ENCODE measurements at regions not wholly inside any gene's neighbourhood (a gene's known extent, or its start where the extent isn't known, plus 50 kb on each side); places are given as distances from the start of the nearest gene placed in this dataset.

GRCh38 chr18:78722386-78722785, 257.2 kb upstream of the SALL3 start:
- no peak overlapping the region for H3K9ac ChIP-seq (ENCODE audit: low read length in 2 of 2)
- H3K27ac ChIP-seq (ENCODE audit: low read length): no peak overlapping the region
- H3K4me3 ChIP-seq (ENCODE audit: low read length in 2 of 2): no peak overlapping the region
- H3K9me3 ChIP-seq (ENCODE audit: control insufficient read depth in 2 of 2, low read length in 2 of 2): no peaks in the 10 kb centered on the region
- H3K36me3 ChIP-seq (ENCODE audit: control insufficient read depth in 2 of 2, insufficient read depth in 2 of 2, low read length in 2 of 2): no peaks in the 10 kb centered on the region
- no peaks in the 10 kb centered on the region for H3K27me3 ChIP-seq (ENCODE audit: control insufficient read depth in 1 of 2, insufficient read depth in 2 of 2, low read length in 2 of 2)
- H3K4me1 ChIP-seq (ENCODE audit: control insufficient read depth, insufficient read depth, low read length): peaks cover 4% of the 10 kb centered on the region

GRCh38 chr18:78722929-78723710, 256.5 kb upstream of the SALL3 start:
- H3K27me3 ChIP-seq (ENCODE audit: control insufficient read depth in 1 of 2, insufficient read depth in 2 of 2, low read length in 2 of 2): no peaks in the 10 kb centered on the region
- peaks cover 4% of the 10 kb centered on the region for H3K4me1 ChIP-seq (ENCODE audit: control insufficient read depth, insufficient read depth, low read length)
- H3K9ac ChIP-seq (ENCODE audit: low read length in 2 of 2): no peak overlapping the region
- no peaks in the 10 kb centered on the region for H3K9me3 ChIP-seq (ENCODE audit: control insufficient read depth in 2 of 2, low read length in 2 of 2)
- H3K27ac ChIP-seq (ENCODE audit: low read length): no peak overlapping the region
- no peaks in the 10 kb centered on the region for H3K36me3 ChIP-seq (ENCODE audit: control insufficient read depth in 2 of 2, insufficient read depth in 2 of 2, low read length in 2 of 2)
- no peak overlapping the region for H3K4me3 ChIP-seq (ENCODE audit: low read length in 2 of 2)

GRCh38 chr18:78724214-78724914, 255.3 kb upstream of the SALL3 start:
- no peak overlapping the region for H3K9ac ChIP-seq (ENCODE audit: low read length in 2 of 2)
- no peak overlapping the region for H3K27ac ChIP-seq (ENCODE audit: low read length)
- H3K9me3 ChIP-seq (ENCODE audit: control insufficient read depth in 2 of 2, low read length in 2 of 2): no peaks in the 10 kb centered on the region
- H3K36me3 ChIP-seq (ENCODE audit: control insufficient read depth in 2 of 2, insufficient read depth in 2 of 2, low read length in 2 of 2): no peaks in the 10 kb centered on the region
- peaks cover 0 to under 1% of the 10 kb centered on the region in 2 donors for H3K27me3 ChIP-seq (ENCODE audit: control insufficient read depth in 1 of 2, insufficient read depth in 2 of 2, low read length in 2 of 2)
- peaks cover 4% of the 10 kb centered on the region for H3K4me1 ChIP-seq (ENCODE audit: control insufficient read depth, insufficient read depth, low read length)
- H3K4me3 ChIP-seq (ENCODE audit: low read length in 2 of 2): no peak overlapping the region

- Histone ChIP-seq H3K4me1 (ENCODE audit: control insufficient read depth, insufficient read depth, low read length) (peaks cover 4% of the 10 kb centered on the region), H3K9ac (ENCODE audit: low read length in 2 of 2) (no peak overlapping the region)
These were observed 254.2 kb upstream of the SALL3 start for GRCh38 chr18:78725426-78725825.

GRCh38 chr18:78726326-78727056, 253.1 kb upstream of the SALL3 start:
- no peaks in the 10 kb centered on the region for H3K36me3 ChIP-seq (ENCODE audit: control insufficient read depth in 2 of 2, insufficient read depth in 2 of 2, low read length in 2 of 2)
- H3K4me1 ChIP-seq (ENCODE audit: control insufficient read depth, insufficient read depth, low read length): no peaks in the 10 kb centered on the region
- H3K27me3 ChIP-seq (ENCODE audit: control insufficient read depth in 1 of 2, insufficient read depth in 2 of 2, low read length in 2 of 2): peaks cover 0 to 3% of the 10 kb centered on the region in 2 donors
- H3K27ac ChIP-seq (ENCODE audit: low read length): no peak overlapping the region
- no peak overlapping the region for H3K9ac ChIP-seq (ENCODE audit: low read length in 2 of 2)
- H3K9me3 ChIP-seq (ENCODE audit: control insufficient read depth in 2 of 2, low read length in 2 of 2): no peaks in the 10 kb centered on the region
- H3K4me3 ChIP-seq (ENCODE audit: low read length in 2 of 2): no peak overlapping the region

More at GRCh38 chr18:78725426-78725825, 254.2 kb upstream of the SALL3 start:
- H3K4me3 ChIP-seq (ENCODE audit: low read length in 2 of 2): no peak overlapping the region
- no peaks in the 10 kb centered on the region for H3K9me3 ChIP-seq (ENCODE audit: control insufficient read depth in 2 of 2, low read length in 2 of 2)
- H3K27ac ChIP-seq (ENCODE audit: low read length): no peak overlapping the region
- H3K36me3 ChIP-seq (ENCODE audit: control insufficient read depth in 2 of 2, insufficient read depth in 2 of 2, low read length in 2 of 2): no peaks in the 10 kb centered on the region
- peaks cover 0 to 3% of the 10 kb centered on the region in 2 donors for H3K27me3 ChIP-seq (ENCODE audit: control insufficient read depth in 1 of 2, insufficient read depth in 2 of 2, low read length in 2 of 2)

- no peaks in the 10 kb centered on the region for H3K4me1 ChIP-seq (ENCODE audit: control insufficient read depth, insufficient read depth, low read length)
- H3K9me3 ChIP-seq (ENCODE audit: control insufficient read depth in 2 of 2, low read length in 2 of 2): no peaks in the 10 kb centered on the region
These were observed 252.4 kb upstream of the SALL3 start for GRCh38 chr18:78727057-78727739.

GRCh38 chr18:78727877-78728783, 251.5 kb upstream of the SALL3 start:
- H3K9ac ChIP-seq (ENCODE audit: low read length in 2 of 2): no peak overlapping the region
- no peaks in the 10 kb centered on the region for H3K4me1 ChIP-seq (ENCODE audit: control insufficient read depth, insufficient read depth, low read length)
- H3K27ac ChIP-seq (ENCODE audit: low read length): no peak overlapping the region
- H3K27me3 ChIP-seq (ENCODE audit: control insufficient read depth in 1 of 2, insufficient read depth in 2 of 2, low read length in 2 of 2): peaks cover 2 to 3% of the 10 kb centered on the region in 2 donors
- H3K36me3 ChIP-seq (ENCODE audit: control insufficient read depth in 2 of 2, insufficient read depth in 2 of 2, low read length in 2 of 2): no peaks in the 10 kb centered on the region
- no peaks in the 10 kb centered on the region for H3K9me3 ChIP-seq (ENCODE audit: control insufficient read depth in 2 of 2, low read length in 2 of 2)
- no peak overlapping the region for H3K4me3 ChIP-seq (ENCODE audit: low read length in 2 of 2)

More at GRCh38 chr18:78727057-78727739, 252.4 kb upstream of the SALL3 start:
- H3K4me3 ChIP-seq (ENCODE audit: low read length in 2 of 2): no peak overlapping the region
- no peak overlapping the region for H3K9ac ChIP-seq (ENCODE audit: low read length in 2 of 2)
- peaks cover under 1 to 3% of the 10 kb centered on the region in 2 donors for H3K27me3 ChIP-seq (ENCODE audit: control insufficient read depth in 1 of 2, insufficient read depth in 2 of 2, low read length in 2 of 2)
- no peaks in the 10 kb centered on the region for H3K36me3 ChIP-seq (ENCODE audit: control insufficient read depth in 2 of 2, insufficient read depth in 2 of 2, low read length in 2 of 2)
- no peak overlapping the region for H3K27ac ChIP-seq (ENCODE audit: low read length)

- Histone ChIP-seq H3K27ac (ENCODE audit: low read length) (no peak overlapping the region), H3K9ac (ENCODE audit: low read length in 2 of 2) (no peak overlapping the region), H3K9me3 (ENCODE audit: control insufficient read depth in 2 of 2, low read length in 2 of 2) (no peaks in the 10 kb centered on the region), H3K27me3 (ENCODE audit: control insufficient read depth in 1 of 2, insufficient read depth in 2 of 2, low read length in 2 of 2) (peaks cover 2 to 3% of the 10 kb centered on the region in 2 donors), H3K4me3 (ENCODE audit: low read length in 2 of 2) (no peak overlapping the region), H3K36me3 (ENCODE audit: control insufficient read depth in 2 of 2, insufficient read depth in 2 of 2, low read length in 2 of 2) (no peaks in the 10 kb centered on the region), H3K4me1 (ENCODE audit: control insufficient read depth, insufficient read depth, low read length) (no peaks in the 10 kb centered on the region)
These were observed 250.7 kb upstream of the SALL3 start for GRCh38 chr18:78728784-78729467.

- Histone ChIP-seq H3K9ac (ENCODE audit: low read length in 2 of 2) (no peak overlapping the region), H3K27me3 (ENCODE audit: control insufficient read depth in 1 of 2, insufficient read depth in 2 of 2, low read length in 2 of 2) (peaks cover 2 to 3% of the 10 kb centered on the region in 2 donors), H3K4me1 (ENCODE audit: control insufficient read depth, insufficient read depth, low read length) (no peaks in the 10 kb centered on the region), H3K4me3 (ENCODE audit: low read length in 2 of 2) (no peak overlapping the region), H3K27ac (ENCODE audit: low read length) (no peak overlapping the region), H3K36me3 (ENCODE audit: control insufficient read depth in 2 of 2, insufficient read depth in 2 of 2, low read length in 2 of 2) (no peaks in the 10 kb centered on the region), H3K9me3 (ENCODE audit: control insufficient read depth in 2 of 2, low read length in 2 of 2) (no peaks in the 10 kb centered on the region)
These were observed 249.1 kb upstream of the SALL3 start for GRCh38 chr18:78730546-78730945.

Measured in stomach smooth muscle (tissue), 2 donors.